Endodermal cell (in vitro differentiated cells): ENCODE measurements at regions not wholly inside any gene's neighbourhood (a gene's known extent, or its start where the extent isn't known, plus 50 kb on each side); places are given as distances from the start of the nearest gene placed in this dataset.

Experiments
- DNase-seq: peaks from one replicate; pipeline ENCODE4 v3.0.0-alpha.2; 2017
- H3K27ac ChIP-seq: 2 replicates; pipeline ENCODE4 v1.5.1; 2013; ENCODE audit warnings: mild to moderate bottlenecking, low read depth, low read length, moderate library complexity
- H3K27me3 ChIP-seq: 2 replicates; pipeline ENCODE4 v1.6.1; 2013; ENCODE audit warnings: mild to moderate bottlenecking, low read length, moderate library complexity; ENCODE audit not compliant: insufficient read depth, control insufficient read depth, poor library complexity, severe bottlenecking
- H3K36me3 ChIP-seq: 2 replicates; pipeline ENCODE4 v1.7.0; 2013; ENCODE audit warnings: mild to moderate bottlenecking, low read length, moderate library complexity; ENCODE audit not compliant: control insufficient read depth, insufficient read depth
- H3K4me1 ChIP-seq: one replicate; pipeline ENCODE4 v1.7.0; 2013; ENCODE audit warnings: low read length; ENCODE audit not compliant: control insufficient read depth, insufficient read depth
- H3K4me3 ChIP-seq: 2 replicates; pipeline ENCODE4 v1.5.1; 2013; ENCODE audit warnings: mild to moderate bottlenecking, low read length, moderate library complexity
- H3K9ac ChIP-seq: 2 replicates; pipeline ENCODE4 v1.6.1; 2013; ENCODE audit warnings: mild to moderate bottlenecking, low read length, moderate library complexity; ENCODE audit not compliant: poor library complexity, severe bottlenecking; ENCODE audit errors: extremely low read depth
- H3K9me3 ChIP-seq: 2 replicates; pipeline ENCODE4 v1.6.1; 2013; ENCODE audit warnings: mild to moderate bottlenecking, low read length, moderate library complexity; ENCODE audit not compliant: control insufficient read depth
- H3K27ac Mint-ChIP-seq: 2 replicates; pipeline ENCODE4 v1.8.0; 2020; ENCODE audit warnings: mixed read lengths
- H3K27me3 Mint-ChIP-seq: 2 replicates; pipeline ENCODE4 v1.8.0; 2021; ENCODE audit warnings: mild to moderate bottlenecking, mixed read lengths; ENCODE audit not compliant: insufficient read depth
- H3K36me3 Mint-ChIP-seq: 2 replicates; pipeline ENCODE4 v1.8.0; 2020; ENCODE audit warnings: low read depth, mixed read lengths
- H3K4me1 Mint-ChIP-seq: 2 replicates; pipeline ENCODE4 v1.8.0; 2020; ENCODE audit warnings: mixed read lengths
- H3K4me3 Mint-ChIP-seq: 2 replicates; pipeline ENCODE4 v1.8.0; 2020; ENCODE audit warnings: mild to moderate bottlenecking, moderate library complexity, mixed read lengths
- H3K9me3 Mint-ChIP-seq: 2 replicates; pipeline ENCODE4 v1.8.0; 2020; ENCODE audit warnings: mild to moderate bottlenecking, mixed read lengths
- WGBS, 2 experiments: methylation state at CpG; one replicate each; pipeline versions ENCODE4 v1.1.5 to v1.1.7; 2013; ENCODE audit warnings: missing lambda C conversion rate in 2 of 2, mixed read lengths in 1 of 2; ENCODE audit not compliant: insufficient coverage in 1 of 2, insufficient read length in 1 of 2; 5-methylcytosine and 5-hydroxymethylcytosine counted together
- TF ChIP-seq, protein P1 (sequence below): fragments of 200-600 bp; sonication (generic); conservative IDR thresholded peaks from 2 replicates; pipeline ENCODE4 v1.5.0; 2021; ENCODE audit warnings: antibody characterized with exemption, mild to moderate bottlenecking

DNA sequence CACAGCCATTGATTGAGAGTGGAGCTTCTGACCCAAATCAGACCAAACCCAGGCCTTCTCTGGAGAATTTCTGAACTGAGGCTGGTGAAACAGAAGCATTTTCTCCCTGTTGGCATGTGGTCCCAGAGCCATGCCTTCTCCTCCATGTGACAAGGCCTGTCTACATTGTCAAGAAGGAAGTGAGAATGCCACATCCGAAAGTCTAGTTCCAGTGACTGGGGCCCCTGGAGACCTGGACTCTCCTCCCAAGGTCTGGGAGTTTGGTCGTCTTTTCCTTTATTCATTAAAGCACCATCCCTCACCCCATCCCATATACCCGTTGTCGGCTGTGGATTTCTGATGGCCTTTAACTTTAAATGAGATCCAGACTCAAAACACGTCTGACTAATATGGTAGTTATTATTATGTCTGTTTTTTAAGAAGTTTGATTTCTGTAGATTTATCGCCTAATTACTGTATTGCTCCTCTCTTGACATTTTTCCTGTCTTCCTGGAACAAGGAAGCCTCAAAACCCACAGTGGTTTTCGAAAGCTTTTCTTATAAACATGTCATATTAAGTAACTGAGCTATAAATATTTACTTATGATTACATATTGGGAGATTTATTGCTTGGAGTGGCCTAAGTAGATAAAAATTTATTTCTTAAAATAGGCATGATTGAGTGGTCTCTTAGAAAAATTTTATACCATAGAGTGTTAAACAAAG lies 128.3 kb upstream of the FRY start:
- Mint-ChIP-seq H3K36me3 (peaks cover 9% of the 10 kb centered on the region), H3K4me1 (peaks cover 53% of the 10 kb centered on the region), H3K4me3 (no peak overlapping the region), H3K27ac (no peak overlapping the region), H3K27me3 (no peaks in the 10 kb centered on the region), H3K9me3 (peaks cover 6% of the 10 kb centered on the region)
- DNase-seq, result no peak
- Histone ChIP-seq H3K27ac (no peak overlapping the region), H3K4me1 (peaks cover 18% of the 10 kb centered on the region), H3K4me3 (no peak overlapping the region), H3K36me3 (no peaks in the 10 kb centered on the region), H3K27me3 (no peaks in the 10 kb centered on the region), H3K9me3 (peaks cover 5% of the 10 kb centered on the region), H3K9ac (no peak overlapping the region)
- 96 to 100% methylated on average over 2 to 6 of the region's 7 CpGs for WGBS, 2 experiments
- TF ChIP-seq, protein P1, sequence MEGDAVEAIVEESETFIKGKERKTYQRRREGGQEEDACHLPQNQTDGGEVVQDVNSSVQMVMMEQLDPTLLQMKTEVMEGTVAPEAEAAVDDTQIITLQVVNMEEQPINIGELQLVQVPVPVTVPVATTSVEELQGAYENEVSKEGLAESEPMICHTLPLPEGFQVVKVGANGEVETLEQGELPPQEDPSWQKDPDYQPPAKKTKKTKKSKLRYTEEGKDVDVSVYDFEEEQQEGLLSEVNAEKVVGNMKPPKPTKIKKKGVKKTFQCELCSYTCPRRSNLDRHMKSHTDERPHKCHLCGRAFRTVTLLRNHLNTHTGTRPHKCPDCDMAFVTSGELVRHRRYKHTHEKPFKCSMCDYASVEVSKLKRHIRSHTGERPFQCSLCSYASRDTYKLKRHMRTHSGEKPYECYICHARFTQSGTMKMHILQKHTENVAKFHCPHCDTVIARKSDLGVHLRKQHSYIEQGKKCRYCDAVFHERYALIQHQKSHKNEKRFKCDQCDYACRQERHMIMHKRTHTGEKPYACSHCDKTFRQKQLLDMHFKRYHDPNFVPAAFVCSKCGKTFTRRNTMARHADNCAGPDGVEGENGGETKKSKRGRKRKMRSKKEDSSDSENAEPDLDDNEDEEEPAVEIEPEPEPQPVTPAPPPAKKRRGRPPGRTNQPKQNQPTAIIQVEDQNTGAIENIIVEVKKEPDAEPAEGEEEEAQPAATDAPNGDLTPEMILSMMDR, result no peak

DNA sequence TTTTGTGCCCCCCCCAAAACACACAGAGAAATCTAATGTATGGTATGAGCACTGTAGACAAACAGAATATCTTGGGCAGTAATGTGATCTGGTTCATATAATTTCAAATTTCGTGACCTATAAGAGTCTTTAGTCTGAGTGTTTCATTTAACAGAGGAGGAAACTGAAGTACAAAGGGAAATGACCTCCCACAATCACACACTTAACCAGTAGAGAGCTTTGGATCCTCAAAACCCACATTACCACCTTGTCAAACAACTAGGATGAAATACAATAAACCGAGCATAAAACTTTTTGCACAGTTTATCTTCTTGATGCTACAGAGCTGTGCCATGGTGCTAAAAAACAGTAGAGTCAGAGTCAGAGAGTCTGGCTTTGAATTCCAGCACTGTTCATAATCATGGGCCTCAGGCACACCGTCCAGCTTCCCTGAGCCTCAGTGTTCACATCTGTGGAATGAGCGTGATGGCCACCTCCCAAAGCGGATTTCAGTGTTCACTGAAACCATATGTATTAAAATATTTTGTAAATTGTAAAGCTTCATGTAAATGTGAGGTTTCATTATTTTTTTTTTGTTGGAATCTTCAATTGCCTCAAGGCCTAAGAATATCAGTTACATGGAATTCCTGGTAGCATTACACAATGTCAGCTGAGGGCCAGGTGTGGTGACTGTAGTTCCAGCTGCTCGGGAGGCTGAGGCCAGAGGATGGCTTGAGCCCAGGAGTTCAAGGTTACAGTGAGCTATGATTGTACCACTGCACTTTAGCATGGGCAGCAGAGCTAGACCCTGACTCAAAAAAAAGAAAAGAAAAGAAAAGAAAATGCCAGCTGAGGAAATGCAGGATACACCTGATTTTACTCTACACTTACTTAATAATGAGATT lies 126.4 kb upstream of the FRY start:
- WGBS, 2 experiments, result 86 to 88% methylated on average over 3 to 5 of the region's 6 CpGs
- Histone ChIP-seq H3K36me3 (no peaks in the 10 kb centered on the region), H3K27me3 (no peaks in the 10 kb centered on the region), H3K4me1 (peaks cover 23% of the 10 kb centered on the region), H3K27ac (no peak overlapping the region), H3K4me3 (no peak overlapping the region), H3K9ac (no peak overlapping the region), H3K9me3 (peaks cover 5% of the 10 kb centered on the region)
- H3K4me1 Mint-ChIP-seq, result peaks cover 60% of the 10 kb centered on the region
- H3K4me3 Mint-ChIP-seq, result no peak overlapping the region
- DNase-seq, result no peak
- H3K27me3 Mint-ChIP-seq, result no peaks in the 10 kb centered on the region
- TF ChIP-seq, protein P1, result no peak
- no peak overlapping the region for H3K27ac Mint-ChIP-seq
- H3K36me3 Mint-ChIP-seq, result peaks cover 9% of the 10 kb centered on the region
- peaks cover 6% of the 10 kb centered on the region for H3K9me3 Mint-ChIP-seq

DNA sequence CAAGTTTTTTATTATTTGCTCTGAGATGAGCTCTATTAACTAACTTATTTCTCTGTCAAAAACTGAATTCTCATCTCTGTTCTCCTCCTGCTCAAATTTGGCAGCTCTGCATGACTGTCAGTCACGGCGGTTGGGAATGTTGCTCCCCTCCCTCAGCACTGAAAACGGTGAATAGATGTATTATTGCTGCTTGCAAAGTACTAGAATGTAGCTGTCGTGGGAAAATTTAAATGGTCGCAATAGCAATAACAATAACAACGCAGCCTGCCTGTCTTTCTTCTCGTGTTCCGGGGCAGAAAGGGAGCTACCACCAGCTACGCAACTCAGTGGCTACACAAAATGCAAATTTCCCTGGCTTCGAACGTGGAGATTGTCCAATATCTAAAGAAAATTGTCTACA lies 125.6 kb upstream of the FRY start:
- H3K36me3 Mint-ChIP-seq, result peaks cover 2% of the 10 kb centered on the region
- DNase-seq, result no peak
- H3K9me3 Mint-ChIP-seq, result peaks cover 2% of the 10 kb centered on the region
- H3K27me3 Mint-ChIP-seq, result no peaks in the 10 kb centered on the region
- H3K9ac ChIP-seq, result no peak overlapping the region
- H3K27me3 ChIP-seq, result no peaks in the 10 kb centered on the region
- peaks cover 2% of the 10 kb centered on the region for H3K9me3 ChIP-seq
- H3K4me3 Mint-ChIP-seq, result no peak overlapping the region
- no peak overlapping the region for H3K27ac ChIP-seq
- peaks cover 23% of the 10 kb centered on the region for H3K4me1 ChIP-seq
- H3K4me3 ChIP-seq, result no peak overlapping the region
- no peaks in the 10 kb centered on the region for H3K36me3 ChIP-seq
- TF ChIP-seq, protein P1, result no peak
- 47 to 50% methylated on average over 2 to 11 of the region's 11 CpGs for WGBS, 2 experiments
- no peak overlapping the region for H3K27ac Mint-ChIP-seq
- H3K4me1 Mint-ChIP-seq, result peaks cover 60% of the 10 kb centered on the region
